NCI-H82 treated with DMSO at 0.1 percent for 48 hours (cell line): ENCODE measurements at regions not wholly inside any gene's neighbourhood (a gene's known extent, or its start where the extent isn't known, plus 50 kb on each side); places are given as distances from the start of the nearest gene placed in this dataset.

Experiments used
- DNase-seq: peaks from one replicate; lab custom pipeline; 2025; ENCODE audit not compliant: unreplicated experiment; lab: John Stamatoyannopoulos, UW

GRCh38 chr15:96414875-96415274 is 84.4 kb downstream of the NR2F2 start:
- DNase-seq: no peak

- no peak for DNase-seq
Observed at GRCh38 chr15:96415513-96416217, 85.2 kb downstream of the NR2F2 start.

DNA sequence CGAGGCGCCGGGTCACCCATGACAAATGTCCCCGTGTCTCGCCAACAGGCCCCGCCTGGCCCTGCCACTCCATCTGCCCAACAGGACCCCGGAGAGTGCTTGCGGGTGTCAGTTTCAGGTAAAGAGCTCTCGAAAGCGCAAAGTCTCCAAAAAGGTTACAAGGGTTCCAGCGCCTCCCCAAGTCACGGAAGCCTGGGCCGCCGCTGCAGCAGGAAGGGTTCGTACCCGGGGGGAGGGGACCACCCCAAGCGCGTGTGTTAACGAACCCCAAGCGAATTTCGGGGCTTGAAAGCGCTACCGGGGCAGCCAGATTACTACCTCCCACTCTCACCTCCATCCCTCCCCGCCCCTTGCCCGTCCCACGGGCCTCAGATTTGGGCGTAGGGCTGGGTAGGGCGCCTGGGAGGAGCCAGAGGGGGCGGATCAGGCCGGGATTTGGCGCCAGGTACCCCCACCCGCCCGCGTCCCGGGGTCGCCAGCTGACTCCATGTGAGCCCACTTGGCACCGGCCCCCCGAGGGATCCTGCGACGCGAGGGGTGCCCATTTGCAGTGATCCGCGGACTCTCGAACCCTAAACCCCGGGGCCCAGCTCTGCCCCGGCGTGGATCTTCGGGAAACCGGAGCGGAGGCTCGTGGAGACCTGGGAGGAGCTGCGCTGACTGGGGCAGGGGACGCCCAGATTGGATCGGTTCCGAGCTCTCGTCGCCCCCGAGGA is 85.9 kb downstream of the NR2F2 start:
- DNase-seq: no peak

GRCh38 chr15:96416934-96417759 is 86.6 kb downstream of the NR2F2 start:
- peak; percentile 63 for DNase-seq

DNA sequence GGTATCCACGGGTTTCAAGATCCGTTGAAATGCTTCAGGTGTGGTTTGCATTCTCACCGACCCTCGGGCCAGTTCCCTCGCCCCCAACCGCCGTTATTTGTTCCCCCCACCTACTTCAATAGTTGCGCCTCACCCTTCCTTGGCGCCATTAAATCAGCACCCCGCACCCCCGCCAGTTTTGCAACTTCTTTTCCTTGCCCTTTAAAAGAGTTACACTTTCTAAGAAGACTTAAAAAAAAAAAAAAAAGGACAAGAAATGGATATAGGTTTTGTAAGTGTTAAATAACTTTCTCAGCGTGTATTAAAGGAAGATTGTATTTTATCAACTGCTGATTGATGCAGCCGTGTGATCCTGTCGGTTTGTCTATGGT is 87.2 kb downstream of the NR2F2 start:
- no peak for DNase-seq

GRCh38 chr15:96418146-96418545 is 87.6 kb downstream of the NR2F2 start:
- no peak for DNase-seq

- DNase-seq: no peak
Observed at GRCh38 chr15:96421178-96421601, 90.7 kb downstream of the NR2F2 start.

DNA sequence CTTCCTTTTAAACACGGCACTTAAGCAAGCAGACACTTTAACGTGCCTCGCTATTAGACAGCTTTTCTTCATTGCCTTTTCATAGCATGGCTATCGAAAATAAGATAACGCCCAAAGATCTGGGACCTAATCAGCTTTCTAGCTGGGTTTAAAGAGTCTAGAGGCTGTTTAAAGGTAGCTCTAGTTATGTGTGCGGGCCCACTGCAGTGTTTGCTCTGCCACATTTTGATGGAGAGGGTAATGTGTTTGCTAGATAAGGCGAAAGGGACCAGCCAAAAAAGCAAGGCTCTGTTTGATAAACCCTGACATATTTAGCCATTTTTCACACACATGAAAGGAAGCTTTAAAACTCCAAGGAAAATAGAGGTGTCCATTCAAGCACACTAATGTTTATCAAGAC is 91.6 kb downstream of the NR2F2 start:
- DNase-seq: peak; percentile 30

- no peak for DNase-seq
Observed at GRCh38 chr15:96424674-96425073, 94.2 kb downstream of the NR2F2 start.

- no peak for DNase-seq
Observed at GRCh38 chr15:96428742-96429141, 98.2 kb downstream of the NR2F2 start.

DNA sequence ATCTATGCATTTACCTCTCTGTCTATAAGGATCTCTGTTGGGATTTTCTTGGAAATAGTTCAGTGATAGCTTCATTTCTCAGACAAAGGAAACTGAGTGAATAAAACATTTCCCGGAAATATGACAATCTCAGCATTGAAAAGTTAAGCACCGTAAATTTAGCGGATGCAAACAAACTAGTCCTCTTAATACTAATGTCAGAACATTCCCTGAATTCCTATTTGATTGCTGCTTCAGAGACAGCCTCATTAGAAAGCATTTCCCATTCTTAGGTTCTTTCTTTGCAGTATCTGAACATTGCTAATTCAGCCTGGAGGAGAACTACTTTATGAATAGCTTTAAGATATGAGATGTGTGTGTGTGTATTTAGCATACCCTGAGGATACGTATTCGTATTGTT is 101.3 kb downstream of the NR2F2 start:
- no peak for DNase-seq

DNA sequence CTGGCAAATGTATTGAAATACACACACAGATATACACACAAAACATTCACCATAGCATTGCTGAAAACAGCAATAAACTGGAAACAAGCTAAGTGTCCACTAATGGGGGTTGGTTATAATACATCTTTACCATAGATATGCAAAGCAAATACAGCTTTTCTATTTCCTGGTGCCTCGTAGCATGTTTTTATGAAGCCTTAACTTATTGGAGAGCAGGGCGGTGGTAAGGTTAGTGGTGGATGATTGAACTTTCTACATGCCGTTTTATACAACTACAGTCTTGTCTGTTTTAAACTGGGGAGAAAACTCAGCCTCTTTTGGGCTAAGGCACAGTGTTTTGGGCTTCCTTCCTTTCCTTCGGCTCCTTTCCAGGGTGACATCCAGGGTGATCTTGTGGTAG is 104.5 kb downstream of the NR2F2 start:
- DNase-seq: no peak

- DNase-seq: no peak
Observed at GRCh38 chr15:96435841-96436240, 105.3 kb downstream of the NR2F2 start.

GRCh38 chr15:96440978-96441377 is 110.5 kb downstream of the NR2F2 start:
- no peak for DNase-seq

GRCh38 chr15:96442076-96442475 is 111.6 kb downstream of the NR2F2 start:
- no peak for DNase-seq

DNA sequence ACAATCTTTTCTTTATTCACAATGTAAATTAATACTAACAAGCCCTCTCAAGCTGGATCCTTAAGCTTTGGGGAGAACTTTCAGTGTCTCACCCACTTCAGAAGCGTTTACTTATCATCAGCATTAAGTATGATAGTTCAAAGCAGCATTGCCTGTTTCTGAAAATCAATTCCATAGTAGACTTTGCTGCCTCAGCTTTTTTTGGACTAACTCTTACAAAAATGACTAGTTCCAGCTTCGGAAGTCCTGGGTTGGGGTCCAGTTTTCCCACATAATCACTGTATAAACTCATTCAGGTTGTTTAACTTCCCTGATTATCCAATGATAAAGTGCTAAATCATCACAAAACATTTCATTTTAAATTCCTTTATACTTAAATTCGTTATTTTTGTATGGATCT is 114.4 kb downstream of the NR2F2 start:
- DNase-seq: no peak

- DNase-seq: no peak
Observed at GRCh38 chr15:96448923-96449322, 118.4 kb downstream of the NR2F2 start.

DNA sequence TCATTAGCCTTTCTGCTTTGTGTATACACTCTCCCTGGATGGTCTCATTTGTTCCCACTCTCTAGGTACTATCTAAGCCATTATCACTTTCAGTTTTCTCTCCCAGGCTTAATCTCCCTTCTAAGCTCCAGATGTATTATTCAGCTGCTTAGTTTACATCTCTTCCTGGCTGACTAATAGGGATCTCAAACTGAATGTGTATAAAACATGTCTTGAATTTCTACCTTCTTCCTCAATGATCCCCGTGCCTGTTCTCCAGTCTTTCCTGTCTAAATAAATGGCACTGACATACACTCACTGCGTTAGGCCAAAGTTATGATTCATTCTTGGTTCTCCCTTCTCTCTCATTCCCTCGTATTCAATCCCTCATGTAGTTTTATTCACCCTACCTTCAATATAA is 127.3 kb downstream of the NR2F2 start:
- DNase-seq: no peak

DNA sequence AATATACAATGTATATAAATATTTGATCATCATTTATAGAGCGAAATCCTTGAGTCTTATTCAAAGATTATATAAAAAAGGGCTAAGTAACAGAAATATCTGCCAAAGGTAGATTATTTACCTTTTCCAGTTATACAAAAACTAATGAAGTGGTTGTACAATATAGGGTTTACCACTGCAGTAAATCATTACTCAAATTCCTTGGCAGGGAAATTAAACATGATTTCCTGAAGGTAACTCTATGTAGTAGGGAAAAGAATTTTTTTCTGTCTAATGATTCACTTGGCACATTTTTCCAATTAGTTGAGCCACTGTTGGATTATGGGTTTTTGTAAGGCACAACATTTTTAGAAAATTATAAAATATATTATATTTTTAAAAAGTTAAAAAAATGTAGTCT is 129.6 kb downstream of the NR2F2 start:
- DNase-seq: no peak

GRCh38 chr15:96462768-96463750 is 132.6 kb downstream of the NR2F2 start:
- no peak for DNase-seq
